GM21515 (cell line): ENCODE measurements at regions not wholly inside any gene's neighbourhood (a gene's known extent, or its start where the extent isn't known, plus 50 kb on each side); places are given as distances from the start of the nearest gene placed in this dataset.

ENCODE experiments used
- ATAC-seq: cut with Tn5 transposase; IDR thresholded peaks from one replicate; pipeline ENCODE4 v1.9.1; 2021; ENCODE audit not compliant: unreplicated experiment

DNA sequence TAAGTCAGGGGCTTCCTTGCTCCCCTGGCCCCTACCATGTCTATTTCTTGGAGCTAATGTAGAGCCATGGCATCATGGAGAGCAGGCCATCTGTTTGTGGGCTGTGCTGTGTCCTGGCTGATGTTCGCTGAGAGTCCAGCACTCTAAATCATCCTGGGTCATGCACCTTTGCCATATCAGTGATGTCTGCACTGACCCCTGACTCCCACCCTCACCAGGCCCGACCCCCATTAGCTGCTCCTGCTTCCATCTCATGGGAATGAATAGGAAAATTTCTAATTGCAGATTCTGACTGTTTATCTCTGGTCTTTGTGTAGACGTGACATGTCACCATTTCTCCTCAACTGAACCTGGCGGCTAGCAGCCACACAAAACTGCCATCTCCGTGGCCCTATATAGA, 236.9 kb downstream of the NSG2 start:
- ATAC-seq: no peak

DNA sequence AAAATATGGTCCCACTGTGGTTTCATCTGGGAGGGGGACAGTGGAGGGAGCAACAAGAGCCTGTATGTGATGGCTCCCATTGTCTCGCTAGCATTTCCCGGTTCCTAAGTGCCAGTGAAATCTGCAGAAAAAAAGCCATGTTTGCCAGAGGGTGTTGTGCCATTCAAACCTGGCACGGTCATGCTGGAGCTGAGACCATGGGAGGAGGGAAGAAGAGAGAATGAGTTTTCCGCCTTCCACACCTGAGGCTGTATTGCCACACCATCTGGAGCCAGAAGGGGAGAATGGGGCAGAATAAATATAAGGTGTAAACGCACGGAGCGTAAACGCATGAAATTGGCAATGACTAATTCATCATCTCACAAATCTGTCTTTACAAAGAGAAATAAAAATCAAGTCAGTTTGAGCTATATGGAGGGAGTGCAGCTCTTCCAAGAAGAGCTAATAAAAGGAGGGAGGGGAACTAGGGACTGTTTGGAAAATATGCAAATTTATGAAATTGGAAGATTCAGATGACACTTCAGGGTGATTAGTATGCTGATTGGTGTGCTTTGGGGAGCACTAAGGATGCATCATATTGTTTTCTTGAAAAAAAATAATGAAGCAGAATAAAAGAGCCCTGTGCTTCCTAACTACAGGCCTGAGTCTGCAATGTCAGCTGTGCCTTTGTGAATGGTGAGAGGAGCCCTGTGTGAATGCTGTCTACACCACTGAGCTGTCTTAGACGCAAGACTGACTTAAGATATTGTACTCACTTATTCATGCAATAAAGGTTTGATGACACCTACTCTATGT, 237.9 kb downstream of the NSG2 start:
- no peak for ATAC-seq

GRCh38 chr5:174284873-174285272, 239.4 kb downstream of the NSG2 start:
- ATAC-seq: no peak

- no peak for ATAC-seq
These were observed 242.3 kb downstream of the NSG2 start for GRCh38 chr5:174287761-174288160.

DNA sequence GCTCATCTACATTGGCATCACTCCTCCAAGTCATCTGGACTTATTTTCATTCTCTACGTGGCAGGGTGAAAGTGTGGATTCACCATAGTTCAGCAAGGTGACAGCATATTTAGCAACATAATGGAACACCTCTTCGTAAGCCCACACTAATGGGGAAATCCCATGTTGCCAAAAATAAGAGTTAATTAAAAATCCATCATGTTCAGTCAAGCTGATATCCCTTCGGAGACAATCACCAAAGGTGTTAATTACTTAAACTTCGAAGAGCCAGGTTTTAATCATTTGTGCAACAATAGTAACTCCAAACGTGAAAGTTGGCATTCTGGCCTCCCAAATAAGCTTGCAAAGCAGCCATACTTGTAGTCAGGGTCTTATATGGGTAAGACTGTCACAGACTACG, 242.9 kb downstream of the NSG2 start:
- ATAC-seq: no peak

GRCh38 chr5:174291162-174291561, 245.7 kb downstream of the NSG2 start:
- ATAC-seq: no peak

GRCh38 chr5:174292348-174292747, 246.8 kb downstream of the NSG2 start:
- ATAC-seq: no peak

- ATAC-seq: no peak
These were observed 247.5 kb downstream of the NSG2 start for GRCh38 chr5:174293006-174293405.

DNA sequence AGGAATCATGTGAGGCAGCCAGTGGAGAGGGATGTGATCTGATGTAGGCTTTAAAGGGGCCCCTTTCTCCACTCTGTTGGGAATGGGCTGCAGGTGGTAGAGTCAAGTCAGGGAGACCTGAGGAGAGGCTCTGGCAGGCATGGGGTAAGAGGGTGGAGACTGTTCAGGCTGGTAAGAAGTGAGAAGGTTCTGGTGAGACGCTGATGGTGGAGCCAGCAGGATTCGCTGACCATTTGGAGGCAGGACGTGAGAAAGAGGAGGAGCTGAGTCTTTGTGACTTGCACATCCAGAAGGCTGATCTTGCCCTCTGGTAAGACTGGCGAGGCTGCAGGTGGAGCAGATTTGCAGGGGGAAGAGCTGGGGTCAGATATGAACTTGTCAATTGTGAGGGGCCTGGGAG, 248.0 kb downstream of the NSG2 start:
- ATAC-seq: no peak

DNA sequence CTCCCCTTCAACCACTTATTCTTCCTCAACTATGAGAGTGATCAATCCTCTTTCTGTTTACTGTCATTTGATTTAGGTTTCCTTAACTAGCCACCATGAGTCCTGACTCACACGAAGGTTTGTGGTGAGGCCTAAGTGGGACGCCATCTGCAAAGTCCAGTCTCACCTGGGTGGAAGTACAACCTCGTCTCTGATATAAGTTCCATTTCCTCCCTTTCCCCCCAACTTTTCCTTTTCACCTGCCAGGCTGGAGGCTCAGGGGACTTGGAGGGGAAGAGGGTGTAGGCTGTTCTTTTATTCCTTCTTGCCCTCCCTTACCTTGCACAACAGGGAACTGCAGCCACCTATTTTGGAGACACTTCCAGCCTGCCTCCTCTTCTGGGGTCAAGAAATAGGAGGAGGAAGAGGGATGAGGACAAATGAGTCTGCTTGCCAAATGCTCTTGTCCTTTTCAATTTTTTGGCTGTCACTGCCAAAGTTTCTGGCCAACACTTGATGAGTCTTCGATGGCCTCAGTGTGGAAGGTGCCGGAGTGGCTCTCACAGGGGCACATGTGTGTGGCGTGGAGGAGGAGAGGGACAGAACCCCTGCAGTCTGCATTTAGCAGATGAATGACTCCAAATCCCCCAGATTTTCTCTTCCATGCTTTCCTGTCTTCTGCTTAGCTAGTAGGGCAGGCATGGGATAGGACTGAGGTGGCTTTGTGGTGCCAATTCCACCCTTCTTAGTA, 249.6 kb downstream of the NSG2 start:
- ATAC-seq: no peak

DNA sequence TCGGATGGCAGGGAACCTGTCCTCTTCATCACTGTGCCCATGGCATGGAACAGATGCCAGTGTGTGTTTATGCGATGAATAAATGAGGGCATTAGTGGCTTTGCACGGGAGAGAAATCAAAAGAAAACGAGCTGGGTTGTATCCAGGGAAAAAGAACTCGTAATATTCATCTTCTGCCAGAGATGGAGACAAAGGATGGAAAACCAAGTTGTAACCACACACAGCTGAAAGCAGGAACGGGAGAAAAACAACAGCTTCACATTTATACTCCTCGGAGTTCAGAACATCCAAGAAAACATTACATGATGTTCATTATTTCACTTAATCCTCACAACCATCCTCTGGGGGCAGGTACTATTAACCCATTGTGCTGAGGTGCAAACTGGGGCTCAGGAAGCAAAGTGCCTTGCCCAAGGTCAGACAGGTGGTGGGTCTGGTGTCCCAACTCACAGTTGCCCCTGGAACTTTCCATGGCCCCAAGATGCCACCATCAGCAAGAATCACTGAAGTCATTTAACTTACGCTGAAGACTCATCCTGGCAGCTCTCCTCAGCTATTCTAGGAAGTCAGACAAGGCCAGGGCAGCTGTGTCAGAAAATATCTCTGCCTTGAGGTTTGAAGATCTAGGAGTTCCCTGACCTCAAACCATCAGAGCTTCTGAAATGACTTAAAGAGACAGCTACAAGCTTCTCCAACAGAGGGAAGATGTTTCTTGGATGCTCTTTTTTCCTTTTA, 250.4 kb downstream of the NSG2 start:
- no peak for ATAC-seq

- no peak for ATAC-seq
These were observed 254.8 kb downstream of the NSG2 start for GRCh38 chr5:174300118-174300940.

DNA sequence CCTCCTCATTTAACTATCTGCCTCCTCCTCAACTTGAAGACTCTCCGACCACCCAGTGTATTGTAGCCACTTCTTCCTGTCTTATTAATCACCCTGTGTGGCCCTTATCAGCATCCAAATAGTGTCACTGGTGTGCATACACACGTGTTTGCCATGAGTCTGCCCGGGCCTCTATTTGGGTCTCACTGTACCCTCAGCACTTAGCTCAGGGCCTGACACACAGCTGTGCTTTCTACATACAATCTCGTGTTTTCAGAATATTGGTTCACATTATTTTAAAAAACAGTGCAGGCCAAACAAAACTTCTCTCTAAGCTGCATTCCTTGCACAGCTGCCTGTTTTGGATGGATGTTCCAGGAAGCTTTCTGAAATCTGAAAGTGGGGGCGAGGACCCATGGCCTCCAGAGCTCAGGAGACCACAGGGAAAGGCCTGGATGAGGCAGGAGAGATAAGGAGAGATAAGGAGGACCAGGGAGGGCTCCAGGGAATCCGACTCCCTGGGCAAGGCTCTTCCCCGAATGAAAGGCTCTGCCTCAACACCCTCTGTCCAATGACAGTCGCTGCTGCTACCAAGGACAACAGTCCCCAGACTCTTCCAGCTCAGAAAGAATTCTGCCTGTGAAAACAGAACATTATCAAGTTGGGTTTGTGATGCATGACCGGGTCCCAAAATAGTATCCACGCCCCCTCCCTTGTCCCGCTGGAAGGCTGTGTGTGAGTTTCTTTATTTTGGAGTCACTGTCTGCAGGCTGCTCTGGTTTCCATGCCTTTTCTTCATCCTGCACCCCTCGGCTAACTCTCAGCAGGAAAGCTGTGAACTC, 255.6 kb downstream of the NSG2 start:
- no peak for ATAC-seq

DNA sequence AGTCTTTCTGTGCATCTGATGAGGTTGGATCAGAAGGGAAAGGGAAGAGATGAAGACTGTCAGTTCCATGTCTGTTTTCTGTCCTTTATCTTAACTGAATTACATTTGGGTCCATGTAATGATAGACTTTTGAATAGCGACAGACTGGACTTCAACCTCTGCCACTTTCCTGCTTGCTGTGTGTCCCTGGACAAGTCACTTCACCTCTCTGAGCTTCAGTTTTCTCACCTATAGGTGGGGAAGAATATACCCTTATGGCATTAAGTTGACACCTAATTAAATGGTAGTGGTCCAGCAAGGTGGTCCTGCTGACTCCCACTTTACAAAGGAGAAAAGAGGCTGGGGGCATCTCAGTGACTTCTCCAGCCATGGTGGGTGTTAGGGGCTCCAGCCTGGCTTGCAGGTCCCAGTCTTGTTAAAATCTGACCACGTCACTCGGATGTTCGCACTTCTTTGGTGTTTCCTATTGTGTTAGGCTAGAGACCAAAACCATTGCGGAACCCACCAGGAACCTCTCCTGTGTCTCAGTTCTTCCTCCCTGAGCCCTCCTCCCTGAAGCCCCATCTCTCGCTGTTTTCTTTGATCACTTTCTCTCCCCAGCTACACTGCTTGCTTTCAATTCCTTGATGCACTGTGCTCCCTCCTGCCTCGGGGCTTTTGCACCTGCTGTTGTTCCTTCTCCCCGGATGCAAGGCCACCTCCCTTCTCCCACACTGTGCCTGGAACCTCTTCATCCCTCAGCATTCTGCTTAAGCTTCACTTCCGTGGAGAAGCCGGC, 256.5 kb downstream of the NSG2 start:
- ATAC-seq: no peak

DNA sequence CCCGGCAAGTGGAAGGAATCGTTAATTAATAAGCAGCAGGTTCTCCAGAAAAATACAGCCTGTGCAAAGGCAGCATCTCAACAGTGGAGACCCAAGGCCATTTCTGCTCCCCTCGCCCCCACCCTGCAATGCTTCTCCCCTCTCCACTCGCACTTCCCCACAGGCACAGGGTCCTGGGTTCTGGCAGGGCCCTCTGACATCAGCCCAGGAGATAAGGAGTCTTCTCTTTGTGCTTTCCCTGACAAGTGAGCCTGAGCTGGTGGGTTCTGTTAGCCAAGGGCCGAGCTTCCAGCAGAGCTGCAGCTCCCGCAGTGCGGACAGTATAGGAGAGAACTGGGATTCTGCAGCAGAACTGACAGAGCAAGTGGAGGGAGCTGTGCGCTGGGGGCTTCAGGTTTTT, 257.5 kb downstream of the NSG2 start:
- ATAC-seq: no peak

GRCh38 chr5:174303437-174304045, 258.0 kb downstream of the NSG2 start:
- no peak for ATAC-seq

GRCh38 chr5:174305241-174305681, 259.8 kb downstream of the NSG2 start:
- ATAC-seq: no peak

DNA sequence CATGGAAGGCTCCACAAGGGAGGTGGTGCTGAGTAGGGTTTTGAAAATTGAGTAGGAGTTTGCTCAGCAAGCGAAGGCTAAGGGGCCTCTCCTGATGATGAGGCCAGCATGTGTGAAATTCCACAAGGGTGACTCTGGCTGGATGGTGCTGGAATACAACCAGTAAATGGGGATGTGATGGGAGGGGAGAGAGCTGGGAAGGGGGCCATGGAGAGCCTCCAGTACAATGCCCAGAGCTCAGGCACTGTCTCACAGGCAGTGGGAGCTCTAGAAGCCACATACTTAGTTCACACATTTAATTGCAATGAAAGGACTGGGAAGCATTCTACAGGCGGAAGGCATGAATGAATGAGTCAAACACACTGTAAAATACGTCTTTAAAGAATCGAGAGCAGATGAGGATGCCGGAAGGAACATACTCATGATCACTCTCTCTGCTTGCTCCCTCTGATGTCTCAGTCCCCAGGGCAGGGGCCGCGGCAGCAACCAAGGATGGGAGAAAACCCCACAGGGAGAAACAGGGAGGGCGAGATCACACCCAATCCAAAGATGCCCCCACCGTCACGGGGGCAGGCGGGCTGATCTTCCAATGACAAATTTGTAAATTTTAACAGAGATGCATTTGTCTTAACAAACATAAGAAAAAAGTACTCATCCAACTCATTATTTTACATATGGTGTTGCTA, 261.0 kb downstream of the NSG2 start:
- ATAC-seq: no peak
